ENCODE measurements at regions not wholly inside any gene's neighbourhood (a gene's known extent, or its start where the extent isn't known, plus 50 kb on each side); places are given as distances from the start of the nearest gene placed in this dataset.
"Not testable (repeated sequence)": the region's sequence is repeated elsewhere in the genome, so short reads cannot be mapped to it uniquely, and the experiment has no call there.

GRCh38 chr1:14392161-14392858, 206.2 kb upstream of the KAZN start:
- DNase-seq (ENCODE audit: low read depth, low spot score): no peak

GRCh38 chr1:14392859-14393365, 205.6 kb upstream of the KAZN start:
- no peak for DNase-seq (ENCODE audit: low read depth, low spot score)

- DNase-seq (ENCODE audit: low read depth, low spot score): no peak
Observed at GRCh38 chr1:14396100-14396499, 202.4 kb upstream of the KAZN start.

- no peak for DNase-seq (ENCODE audit: low read depth, low spot score)
Observed at GRCh38 chr1:14403961-14404645, 194.4 kb upstream of the KAZN start.

GRCh38 chr1:14404862-14405301, 193.6 kb upstream of the KAZN start:
- peak; percentile 33 for DNase-seq (ENCODE audit: low read depth, low spot score)

- no peak for DNase-seq (ENCODE audit: low read depth, low spot score)
Observed at GRCh38 chr1:14412235-14412634, 186.2 kb upstream of the KAZN start.

- DNase-seq (ENCODE audit: low read depth, low spot score): no peak
Observed at GRCh38 chr1:14413819-14414490, 184.5 kb upstream of the KAZN start.

GRCh38 chr1:14415396-14415795, 183.1 kb upstream of the KAZN start:
- DNase-seq (ENCODE audit: low read depth, low spot score): no peak

GRCh38 chr1:14419778-14420218, 178.7 kb upstream of the KAZN start:
- DNase-seq (ENCODE audit: low read depth, low spot score): not testable (repeated sequence)

- DNase-seq (ENCODE audit: low read depth, low spot score): no peak
Observed at GRCh38 chr1:14420686-14421085, 177.8 kb upstream of the KAZN start.

GRCh38 chr1:14421295-14421976, 177.0 kb upstream of the KAZN start:
- no peak for DNase-seq (ENCODE audit: low read depth, low spot score)

GRCh38 chr1:14421977-14422609, 176.4 kb upstream of the KAZN start:
- no peak for DNase-seq (ENCODE audit: low read depth, low spot score)

GRCh38 chr1:14424325-14425002, 174.0 kb upstream of the KAZN start:
- DNase-seq (ENCODE audit: low read depth, low spot score): no peak

- DNase-seq (ENCODE audit: low read depth, low spot score): no peak
Observed at GRCh38 chr1:14426854-14427253, 171.6 kb upstream of the KAZN start.

GRCh38 chr1:14429577-14429976, 168.9 kb upstream of the KAZN start:
- DNase-seq (ENCODE audit: low read depth, low spot score): no peak

- not testable (repeated sequence) for DNase-seq (ENCODE audit: low read depth, low spot score)
Observed at GRCh38 chr1:14432728-14433127, 165.8 kb upstream of the KAZN start.

- DNase-seq (ENCODE audit: low read depth, low spot score): no peak
Observed at GRCh38 chr1:14435368-14436023, 163.0 kb upstream of the KAZN start.

GRCh38 chr1:14437417-14437918, 161.0 kb upstream of the KAZN start:
- no peak for DNase-seq (ENCODE audit: low read depth, low spot score)

GRCh38 chr1:14438127-14438769, 160.2 kb upstream of the KAZN start:
- no peak for DNase-seq (ENCODE audit: low read depth, low spot score)

- DNase-seq (ENCODE audit: low read depth, low spot score): no peak
Observed at GRCh38 chr1:14439015-14439414, 159.5 kb upstream of the KAZN start.

All from iPS DF 19.7 (cell line).